SK-N-SH (cell line): ENCODE measurements at regions not wholly inside any gene's neighbourhood (a gene's known extent, or its start where the extent isn't known, plus 50 kb on each side); places are given as distances from the start of the nearest gene placed in this dataset.

Source experiments
- CTCF ChIA-PET: fragments of 300-600, 350-600 bp; formaldehyde crosslinking; extraction: SDS; loops from one replicate; lab custom pipeline; 2021; lab: Yijun Ruan, JAX
- POLR2A ChIA-PET: fragments of 350-600 bp; sonication (Branson Sonifier 250); formaldehyde crosslinking; extraction: SDS; loops from one replicate; lab custom pipeline; 2020; ENCODE audit warnings: antibody characterized with exemption, inconsistent platforms; lab: Yijun Ruan, JAX
- DNase-seq: peaks from one replicate; pipeline ENCODE4 v3.0.0; 2012
- H2AFZ ChIP-seq: fragments of 200-600 bp; sonication (generic); 2 replicates; pipeline ENCODE4 v1.8.1; 2016; ENCODE audit warnings: antibody characterized with exemption, mild to moderate bottlenecking, low read depth
- H3F3A ChIP-seq: fragments of 200-600 bp; sonication (generic); replicated peaks from 2 replicates; pipeline ENCODE3; 2016; ENCODE audit warnings: antibody characterized with exemption, mild to moderate bottlenecking; ENCODE audit not compliant: insufficient read depth
- H3K27ac ChIP-seq, 2 experiments: fragments of 200-500 bp in 1 of 2; fragments of 200-600 bp in 1 of 2; sonication (Bioruptor generic) in 1 of 2; sonication (generic), shearing (Covaris generic) in 1 of 2; 2 replicates each; pipeline versions ENCODE4 v1.5.1 to v1.6.1; 2014 to 2016; ENCODE audit warnings: low read depth in 2 of 2, inconsistent platforms in 1 of 2, low read length in 1 of 2, mild to moderate bottlenecking in 1 of 2, mixed read lengths in 1 of 2
- H3K27me3 ChIP-seq: fragments of 200-600 bp; sonication (generic), shearing (Covaris generic); 2 replicates; pipeline ENCODE4 v1.6.1; 2016; ENCODE audit warnings: mixed run types; ENCODE audit not compliant: insufficient read depth
- H3K36me3 ChIP-seq, 2 experiments: fragments of 200-500 bp in 1 of 2; fragments of 200-600 bp in 1 of 2; sonication (Bioruptor generic) in 1 of 2; sonication (generic) in 1 of 2; replicated peaks in 1 of 2; 2 replicates each; pipeline versions ENCODE3 to v1.5.1; 2014 to 2016; ENCODE audit warnings: low read length in 1 of 2, mild to moderate bottlenecking in 1 of 2; ENCODE audit not compliant: insufficient read depth in 2 of 2, control insufficient read depth in 1 of 2
- H3K4me1 ChIP-seq, 2 experiments: fragments of 200-500 bp in 1 of 2; fragments of 200-600 bp in 1 of 2; sonication (Bioruptor generic) in 1 of 2; sonication (generic), shearing (Covaris generic) in 1 of 2; 2 replicates each; pipeline versions ENCODE4 v1.5.1 to v1.6.1; 2014 to 2016; ENCODE audit warnings: low read depth in 1 of 2, low read length in 1 of 2, mixed run types in 1 of 2; ENCODE audit not compliant: insufficient read depth in 2 of 2, control insufficient read depth in 1 of 2
- H3K4me2 ChIP-seq: fragments of 200-600 bp; sonication (generic), shearing (Covaris generic); 2 replicates; pipeline ENCODE4 v1.6.1; 2017; ENCODE audit warnings: mixed run types
- H3K4me3 ChIP-seq, 2 experiments: fragments of 200-500 bp in 1 of 2; fragments of 200-600 bp in 1 of 2; sonication (Bioruptor generic) in 1 of 2; sonication (generic), shearing (Covaris generic) in 1 of 2; 2 replicates each; pipeline versions ENCODE4 v1.5.1 to v1.8.1; 2014 to 2016; ENCODE audit warnings: low read depth in 2 of 2, inconsistent platforms in 1 of 2, low read length in 1 of 2, mild to moderate bottlenecking in 1 of 2, mixed read lengths in 1 of 2, moderate library complexity in 1 of 2
- H3K79me2 ChIP-seq: fragments of 200-600 bp; sonication (generic); 2 replicates; pipeline ENCODE4 v1.8.1; 2017; ENCODE audit warnings: mild to moderate bottlenecking; ENCODE audit not compliant: insufficient read depth
- H3K9ac ChIP-seq: fragments of 200-600 bp; sonication (generic); 2 replicates; pipeline ENCODE4 v1.6.1; 2017; ENCODE audit warnings: mixed run types
- H3K9me2 ChIP-seq: fragments of 200-600 bp; sonication (generic); 2 replicates; pipeline ENCODE4 v1.6.1; 2017; ENCODE audit warnings: mixed run types
- H3K9me3 ChIP-seq: fragments of 200-600 bp; sonication (generic); 2 replicates; pipeline ENCODE4 v1.6.1; 2017; ENCODE audit warnings: mixed run types, mild to moderate bottlenecking, moderate library complexity
- H4K20me1 ChIP-seq: fragments of 200-600 bp; sonication (generic); 2 replicates; pipeline ENCODE4 v1.6.1; 2017; ENCODE audit warnings: mild to moderate bottlenecking, mixed run types; ENCODE audit not compliant: insufficient read depth
- EZH2phosphoT487 ChIP-seq: fragments of 200-600 bp; sonication (generic); IDR thresholded peaks from 2 replicates; pipeline ENCODE4 v1.6.1; 2017; ENCODE audit warnings: low read depth, mixed run types, mild to moderate bottlenecking, antibody characterized with exemption, moderate library complexity, borderline replicate concordance
- FOXJ3 ChIP-seq: sonication (generic); formaldehyde crosslinking; IDR thresholded peaks from 2 replicates; pipeline ENCODE4 v1.5.1; 2020; ENCODE audit warnings: mild to moderate bottlenecking, missing genetic modification reagents
- MXI1 ChIP-seq: IDR thresholded peaks from 2 replicates; pipeline ENCODE4 v1.6.1; 2012; ENCODE audit warnings: mild to moderate bottlenecking, low read depth, low read length, improper control_type of control experiment
- NFIC ChIP-seq: IDR thresholded peaks from 2 replicates; pipeline ENCODE4 v1.4.0; 2012; ENCODE audit warnings: borderline replicate concordance
- PBX3 ChIP-seq: IDR thresholded peaks from 2 replicates; pipeline ENCODE4; 2012
- RCOR1 ChIP-seq: fragments of 150-350 bp; IDR thresholded peaks from 2 replicates; pipeline ENCODE4 v1.6.1; 2017; ENCODE audit warnings: antibody characterized with exemption, low read length
- SIN3A ChIP-seq: IDR thresholded peaks from 2 replicates; pipeline ENCODE4 v1.6.1; 2012; ENCODE audit warnings: low read depth, mild to moderate bottlenecking, low read length, moderate library complexity, borderline replicate concordance
- WGBS: methylation state at CpG from one replicate; pipeline ENCODE4 v1.1.6; 2017; ENCODE audit warnings: low lambda C conversion rate; 5-methylcytosine and 5-hydroxymethylcytosine counted together
- TF ChIP-seq, protein P1 (sequence below): IDR thresholded peaks from 2 replicates; pipeline ENCODE4 v1.4.0; 2012; ENCODE audit warnings: low read depth
- TF ChIP-seq, protein P2 (sequence below): IDR thresholded peaks from 2 replicates; pipeline ENCODE4 v1.4.0; 2012; ENCODE audit warnings: low read depth, borderline replicate concordance
- TF ChIP-seq, protein P3 (sequence below): IDR thresholded peaks from 2 replicates; pipeline ENCODE4 v1.4.0; 2012; ENCODE audit warnings: low read depth, borderline replicate concordance

GRCh38 chr10:92756201-92757065 lies 66.7 kb downstream of the HHEX start:
- Histone ChIP-seq H3K27me3 (no peaks in the 10 kb centered on the region), H2AFZ (no peak overlapping the region)

GRCh38 chr10:92757066-92757710 lies 67.4 kb downstream of the HHEX start:
- H3K36me3 ChIP-seq = no peaks in the 10 kb centered on the region
- no peak overlapping the region for H3K9ac ChIP-seq
- 72% methylated on average over 8 of the region's 8 CpGs for WGBS
- no peak overlapping the region for H3K27ac ChIP-seq
- H2AFZ ChIP-seq = no peak overlapping the region
- ChIA-PET CTCF (no interaction called here), POLR2A (no interaction called here)
- peaks cover 0 to 6% of the 10 kb centered on the region in 2 experiments; a peak in 1 of 4 replicates for H3K4me1 ChIP-seq
- no peaks in the 10 kb centered on the region for H3K9me2 ChIP-seq
- H3K79me2 ChIP-seq = no peaks in the 10 kb centered on the region
- H3K27me3 ChIP-seq = no peaks in the 10 kb centered on the region
- no peaks in the 10 kb centered on the region for H4K20me1 ChIP-seq
- no peak overlapping the region for H3K4me3 ChIP-seq
- no peak for DNase-seq
- H3K4me2 ChIP-seq = no peak overlapping the region
- H3F3A ChIP-seq = no peaks in the 10 kb centered on the region
- no peak for TF ChIP-seq SIN3A
- TF ChIP-seq, protein P1, sequence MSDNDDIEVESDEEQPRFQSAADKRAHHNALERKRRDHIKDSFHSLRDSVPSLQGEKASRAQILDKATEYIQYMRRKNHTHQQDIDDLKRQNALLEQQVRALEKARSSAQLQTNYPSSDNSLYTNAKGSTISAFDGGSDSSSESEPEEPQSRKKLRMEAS = no peak
- no peak for TF ChIP-seq MXI1
- TF ChIP-seq, all 33 proteins: peak for 0
- H3K9me3 ChIP-seq = no peaks in the 10 kb centered on the region

More at GRCh38 chr10:92756201-92757065, 66.7 kb downstream of the HHEX start:
- DNase-seq = no peak
- no peaks in the 10 kb centered on the region for H3K9me2 ChIP-seq
- no peak overlapping the region for H3K27ac ChIP-seq
- POLR2A ChIA-PET = no interaction called here
- H3K79me2 ChIP-seq = no peaks in the 10 kb centered on the region
- TF ChIP-seq, protein P2, sequence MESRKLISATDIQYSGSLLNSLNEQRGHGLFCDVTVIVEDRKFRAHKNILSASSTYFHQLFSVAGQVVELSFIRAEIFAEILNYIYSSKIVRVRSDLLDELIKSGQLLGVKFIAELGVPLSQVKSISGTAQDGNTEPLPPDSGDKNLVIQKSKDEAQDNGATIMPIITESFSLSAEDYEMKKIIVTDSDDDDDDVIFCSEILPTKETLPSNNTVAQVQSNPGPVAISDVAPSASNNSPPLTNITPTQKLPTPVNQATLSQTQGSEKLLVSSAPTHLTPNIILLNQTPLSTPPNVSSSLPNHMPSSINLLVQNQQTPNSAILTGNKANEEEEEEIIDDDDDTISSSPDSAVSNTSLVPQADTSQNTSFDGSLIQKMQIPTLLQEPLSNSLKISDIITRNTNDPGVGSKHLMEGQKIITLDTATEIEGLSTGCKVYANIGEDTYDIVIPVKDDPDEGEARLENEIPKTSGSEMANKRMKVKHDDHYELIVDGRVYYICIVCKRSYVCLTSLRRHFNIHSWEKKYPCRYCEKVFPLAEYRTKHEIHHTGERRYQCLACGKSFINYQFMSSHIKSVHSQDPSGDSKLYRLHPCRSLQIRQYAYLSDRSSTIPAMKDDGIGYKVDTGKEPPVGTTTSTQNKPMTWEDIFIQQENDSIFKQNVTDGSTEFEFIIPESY = no peak
- no peak for TF ChIP-seq RCOR1
- no peak for TF ChIP-seq NFIC
- TF ChIP-seq, protein P3, sequence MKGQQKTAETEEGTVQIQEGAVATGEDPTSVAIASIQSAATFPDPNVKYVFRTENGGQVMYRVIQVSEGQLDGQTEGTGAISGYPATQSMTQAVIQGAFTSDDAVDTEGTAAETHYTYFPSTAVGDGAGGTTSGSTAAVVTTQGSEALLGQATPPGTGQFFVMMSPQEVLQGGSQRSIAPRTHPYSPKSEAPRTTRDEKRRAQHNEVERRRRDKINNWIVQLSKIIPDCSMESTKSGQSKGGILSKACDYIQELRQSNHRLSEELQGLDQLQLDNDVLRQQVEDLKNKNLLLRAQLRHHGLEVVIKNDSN = no peak
- TF ChIP-seq EZH2phosphoT487 = no peak
- no peak for TF ChIP-seq PBX3
- no peak for TF ChIP-seq FOXJ3 (CRISPR knock-in tag)
- no peaks in the 10 kb centered on the region for H3K9me3 ChIP-seq
- H3K9ac ChIP-seq = no peak overlapping the region
- CTCF ChIA-PET = no interaction called here
- H3K36me3 ChIP-seq = no peaks in the 10 kb centered on the region
- no peak overlapping the region for H3K4me3 ChIP-seq
- 84% methylated on average over 10 of the region's 10 CpGs for WGBS
- no peak overlapping the region for H3K4me2 ChIP-seq
- no peaks in the 10 kb centered on the region for H3F3A ChIP-seq
- no peaks in the 10 kb centered on the region for H4K20me1 ChIP-seq
- peaks cover 0 to 6% of the 10 kb centered on the region in 2 experiments; a peak in 1 of 4 replicates for H3K4me1 ChIP-seq
